ENCODE measurements at regions not wholly inside any gene's neighbourhood (a gene's known extent, or its start where the extent isn't known, plus 50 kb on each side); places are given as distances from the start of the nearest gene placed in this dataset.

DNA sequence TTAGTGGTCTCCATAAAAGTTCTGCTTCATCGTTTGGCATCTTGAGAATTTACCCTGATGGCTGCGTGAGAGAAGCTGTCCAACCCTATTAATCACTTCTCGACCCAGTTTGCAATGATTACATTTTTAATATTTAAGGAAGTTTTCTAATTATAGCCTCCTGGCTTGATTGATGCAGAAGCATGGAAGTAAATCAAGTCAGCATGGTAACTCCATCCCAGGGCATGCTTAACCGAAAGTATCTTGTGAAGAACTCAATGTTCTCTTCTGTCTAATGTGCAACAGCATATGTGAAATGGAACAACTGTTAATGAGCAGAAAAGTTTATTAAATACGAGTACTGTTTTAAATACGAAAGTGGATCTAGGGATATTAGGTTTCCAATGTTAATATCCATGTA, 278.9 kb upstream of the CD180 start:
- POLR2A ChIA-PET (ENCODE audit: unreplicated experiment) = no interaction called here

DNA sequence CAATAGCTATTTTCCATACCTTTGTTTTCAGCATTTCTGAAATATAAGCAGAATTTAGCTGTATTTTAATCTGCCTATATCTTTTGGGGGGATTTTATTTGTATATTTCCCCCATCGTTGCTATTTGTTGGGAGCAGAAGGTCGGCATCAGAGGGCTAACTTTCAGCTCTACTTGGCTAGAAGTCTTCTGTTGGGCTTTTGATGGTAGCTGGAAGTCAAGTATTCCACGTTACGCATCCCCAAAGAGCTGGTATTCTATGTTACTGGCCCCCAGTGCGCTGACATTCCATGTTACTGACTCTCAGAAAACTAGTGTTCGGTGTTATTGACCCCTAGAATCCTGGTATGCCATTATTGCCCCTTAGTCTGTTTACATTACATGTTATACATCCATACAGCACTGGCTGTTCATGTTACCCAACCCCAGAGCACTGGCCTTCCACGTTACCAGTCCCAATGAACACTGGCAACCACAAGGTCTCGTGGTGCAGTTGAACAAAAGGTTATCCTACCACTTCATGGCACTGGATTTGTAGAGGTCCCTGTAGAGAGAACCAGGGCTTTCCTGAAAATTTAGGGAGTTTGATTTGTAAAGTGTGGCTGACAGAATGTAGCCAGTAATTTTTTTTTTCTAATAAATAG, 278.1 kb upstream of the CD180 start:
- H3K4me1 ChIP-seq (replicated peaks; ENCODE audit: insufficient read depth) = no peaks in the 10 kb centered on the region
- H2AFZ ChIP-seq = peak overlapping the region; percentile 71; the same call in 1 of the 2 replicates
- H3K36me3 ChIP-seq (ENCODE audit: low read depth) = no peaks in the 10 kb centered on the region
- H3K27ac ChIP-seq = no peak overlapping the region
- H3K4me2 ChIP-seq = no peak overlapping the region
- no peaks in the 10 kb centered on the region for H3K79me2 ChIP-seq (ENCODE audit: low read depth)
- ChIA-PET CTCF (no interaction called here), POLR2A (ENCODE audit: unreplicated experiment) (no interaction called here)
- TF ChIP-seq, protein P1, sequence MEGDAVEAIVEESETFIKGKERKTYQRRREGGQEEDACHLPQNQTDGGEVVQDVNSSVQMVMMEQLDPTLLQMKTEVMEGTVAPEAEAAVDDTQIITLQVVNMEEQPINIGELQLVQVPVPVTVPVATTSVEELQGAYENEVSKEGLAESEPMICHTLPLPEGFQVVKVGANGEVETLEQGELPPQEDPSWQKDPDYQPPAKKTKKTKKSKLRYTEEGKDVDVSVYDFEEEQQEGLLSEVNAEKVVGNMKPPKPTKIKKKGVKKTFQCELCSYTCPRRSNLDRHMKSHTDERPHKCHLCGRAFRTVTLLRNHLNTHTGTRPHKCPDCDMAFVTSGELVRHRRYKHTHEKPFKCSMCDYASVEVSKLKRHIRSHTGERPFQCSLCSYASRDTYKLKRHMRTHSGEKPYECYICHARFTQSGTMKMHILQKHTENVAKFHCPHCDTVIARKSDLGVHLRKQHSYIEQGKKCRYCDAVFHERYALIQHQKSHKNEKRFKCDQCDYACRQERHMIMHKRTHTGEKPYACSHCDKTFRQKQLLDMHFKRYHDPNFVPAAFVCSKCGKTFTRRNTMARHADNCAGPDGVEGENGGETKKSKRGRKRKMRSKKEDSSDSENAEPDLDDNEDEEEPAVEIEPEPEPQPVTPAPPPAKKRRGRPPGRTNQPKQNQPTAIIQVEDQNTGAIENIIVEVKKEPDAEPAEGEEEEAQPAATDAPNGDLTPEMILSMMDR (conservative IDR thresholded peaks at IDR 0.05) = no peak
- TF ChIP-seq EZH2 (IDR thresholded peaks at IDR 0.05; ENCODE audit: low read depth) = no peak
- no peaks in the 10 kb centered on the region for H3K9me2 ChIP-seq (ENCODE audit: insufficient read depth)
- no TSS peak for BruUV-seq (replicated peaks)
- H4K20me1 ChIP-seq (ENCODE audit: insufficient read depth) = no peaks in the 10 kb centered on the region; the same call in 1 of the 2 replicates
- no peak overlapping the region for H3K4me3 ChIP-seq
- H3K9me3 ChIP-seq (ENCODE audit: insufficient read depth, low read depth) = no peaks in the 10 kb centered on the region
- DNase-seq = no peak
- no peaks in the 10 kb centered on the region for H3F3A ChIP-seq (ENCODE audit: insufficient read depth, low read depth)
- H3K27me3 ChIP-seq (ENCODE audit: insufficient read depth, low read depth) = no peaks in the 10 kb centered on the region
- intact Hi-C loops (cut with micrococcal nuclease; ENCODE audit: unreplicated experiment) = no loop called here

More for the DNA sequence above, 278.9 kb upstream of the CD180 start:
- no peak overlapping the region for H3K27ac ChIP-seq
- no peaks in the 10 kb centered on the region for H3K9me2 ChIP-seq (ENCODE audit: insufficient read depth)
- no peak for DNase-seq
- 0 out of 2 replicates have a peak overlapping the region, but pooled peaks have one; percentile 71 for H2AFZ ChIP-seq
- no peaks in the 10 kb centered on the region for H3F3A ChIP-seq (ENCODE audit: insufficient read depth, low read depth)
- no peaks in the 10 kb centered on the region for H3K27me3 ChIP-seq (ENCODE audit: insufficient read depth, low read depth)
- H3K36me3 ChIP-seq (ENCODE audit: low read depth) = no peaks in the 10 kb centered on the region
- no peaks in the 10 kb centered on the region for H3K79me2 ChIP-seq (ENCODE audit: low read depth)
- H3K4me1 ChIP-seq (replicated peaks; ENCODE audit: insufficient read depth) = no peaks in the 10 kb centered on the region
- H4K20me1 ChIP-seq (ENCODE audit: insufficient read depth) = no peaks in the 10 kb centered on the region; the same call in 1 of the 2 replicates
- no peak overlapping the region for H3K4me2 ChIP-seq
- TF ChIP-seq, protein P1 (conservative IDR thresholded peaks at IDR 0.05) = no peak
- TF ChIP-seq EZH2 (IDR thresholded peaks at IDR 0.05; ENCODE audit: low read depth) = no peak
- CTCF ChIA-PET = no interaction called here
- BruUV-seq (replicated peaks) = no TSS peak
- no peaks in the 10 kb centered on the region for H3K9me3 ChIP-seq (ENCODE audit: insufficient read depth, low read depth)
- H3K4me3 ChIP-seq = no peak overlapping the region
- intact Hi-C loops (cut with micrococcal nuclease; ENCODE audit: unreplicated experiment) = no loop called here

DNA sequence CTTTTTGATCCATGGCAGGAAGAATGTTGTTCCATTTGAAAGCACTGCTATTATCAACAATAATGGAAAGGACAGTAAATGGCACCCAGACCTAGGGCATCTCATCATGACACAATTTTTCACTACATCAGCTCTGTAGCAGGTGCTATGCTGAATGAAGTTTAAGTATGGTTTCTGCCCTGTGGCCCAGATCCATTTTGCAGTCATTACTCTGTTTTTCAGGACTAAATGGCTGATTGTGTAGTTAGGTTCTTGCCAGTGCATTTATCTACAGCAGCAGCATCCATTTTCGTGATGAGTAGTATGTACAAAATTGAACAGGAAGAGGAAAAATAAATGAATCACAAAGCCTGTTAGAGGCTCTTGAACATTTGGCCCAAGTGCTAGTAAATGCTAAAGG, 270.5 kb upstream of the CD180 start:
- intact Hi-C loops (cut with micrococcal nuclease; ENCODE audit: unreplicated experiment) = no loop called here
- TF ChIP-seq, protein P1 (conservative IDR thresholded peaks at IDR 0.05) = no peak
- TF ChIP-seq EZH2 (IDR thresholded peaks at IDR 0.05; ENCODE audit: low read depth) = no peak
- CTCF ChIA-PET = no interaction called here

More for the DNA sequence above, 270.5 kb upstream of the CD180 start:
- Histone ChIP-seq H3K27ac (no peak overlapping the region), H3K36me3 (ENCODE audit: low read depth) (no peaks in the 10 kb centered on the region), H3K4me2 (no peak overlapping the region), H3K9me2 (ENCODE audit: insufficient read depth) (no peaks in the 10 kb centered on the region), H3K9me3 (ENCODE audit: insufficient read depth, low read depth) (no peaks in the 10 kb centered on the region), H3F3A (ENCODE audit: insufficient read depth, low read depth) (no peaks in the 10 kb centered on the region), H4K20me1 (ENCODE audit: insufficient read depth) (no peaks in the 10 kb centered on the region; the same call in 1 of the 2 replicates), H3K4me3 (no peak overlapping the region), H3K27me3 (ENCODE audit: insufficient read depth, low read depth) (no peaks in the 10 kb centered on the region), H3K79me2 (ENCODE audit: low read depth) (no peaks in the 10 kb centered on the region), H3K4me1 (replicated peaks; ENCODE audit: insufficient read depth) (no peaks in the 10 kb centered on the region), H2AFZ (no peak overlapping the region)
- no peak for DNase-seq
- POLR2A ChIA-PET (ENCODE audit: unreplicated experiment) = no interaction called here
- BruUV-seq (replicated peaks) = no TSS peak
